ENCODE measurements at regions not wholly inside any gene's neighbourhood (a gene's known extent, or its start where the extent isn't known, plus 50 kb on each side); places are given as distances from the start of the nearest gene placed in this dataset.

DNA sequence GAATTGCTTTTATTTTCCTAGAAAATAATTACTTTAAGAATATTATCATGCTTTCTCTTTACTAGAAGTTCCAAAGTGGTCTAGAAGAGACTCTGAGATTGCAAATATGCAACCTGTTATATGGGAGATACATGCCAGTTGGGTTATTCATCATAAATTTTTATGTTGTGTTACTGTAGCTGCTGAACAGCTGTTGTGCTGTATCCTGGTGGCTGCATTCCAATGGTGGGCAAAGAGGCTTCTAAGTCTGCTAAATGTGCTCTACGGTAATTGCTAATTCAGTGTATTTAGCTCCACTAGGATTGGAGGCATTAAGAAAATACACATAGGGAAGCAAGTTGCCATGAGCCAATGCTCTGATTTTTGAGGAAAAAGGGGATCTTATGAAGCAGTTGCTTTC, 409.0 kb downstream of the TUSC7 start:
- TF ChIP-seq, protein P1, sequence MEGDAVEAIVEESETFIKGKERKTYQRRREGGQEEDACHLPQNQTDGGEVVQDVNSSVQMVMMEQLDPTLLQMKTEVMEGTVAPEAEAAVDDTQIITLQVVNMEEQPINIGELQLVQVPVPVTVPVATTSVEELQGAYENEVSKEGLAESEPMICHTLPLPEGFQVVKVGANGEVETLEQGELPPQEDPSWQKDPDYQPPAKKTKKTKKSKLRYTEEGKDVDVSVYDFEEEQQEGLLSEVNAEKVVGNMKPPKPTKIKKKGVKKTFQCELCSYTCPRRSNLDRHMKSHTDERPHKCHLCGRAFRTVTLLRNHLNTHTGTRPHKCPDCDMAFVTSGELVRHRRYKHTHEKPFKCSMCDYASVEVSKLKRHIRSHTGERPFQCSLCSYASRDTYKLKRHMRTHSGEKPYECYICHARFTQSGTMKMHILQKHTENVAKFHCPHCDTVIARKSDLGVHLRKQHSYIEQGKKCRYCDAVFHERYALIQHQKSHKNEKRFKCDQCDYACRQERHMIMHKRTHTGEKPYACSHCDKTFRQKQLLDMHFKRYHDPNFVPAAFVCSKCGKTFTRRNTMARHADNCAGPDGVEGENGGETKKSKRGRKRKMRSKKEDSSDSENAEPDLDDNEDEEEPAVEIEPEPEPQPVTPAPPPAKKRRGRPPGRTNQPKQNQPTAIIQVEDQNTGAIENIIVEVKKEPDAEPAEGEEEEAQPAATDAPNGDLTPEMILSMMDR (conservative IDR thresholded peaks at IDR 0.05; ENCODE audit: low read depth, low read length), result no peak
- no peak overlapping the region for H3K4me3 ChIP-seq (ENCODE audit: low read depth, low read length)
- no peak for DNase-seq (ENCODE audit: low read depth)

DNA sequence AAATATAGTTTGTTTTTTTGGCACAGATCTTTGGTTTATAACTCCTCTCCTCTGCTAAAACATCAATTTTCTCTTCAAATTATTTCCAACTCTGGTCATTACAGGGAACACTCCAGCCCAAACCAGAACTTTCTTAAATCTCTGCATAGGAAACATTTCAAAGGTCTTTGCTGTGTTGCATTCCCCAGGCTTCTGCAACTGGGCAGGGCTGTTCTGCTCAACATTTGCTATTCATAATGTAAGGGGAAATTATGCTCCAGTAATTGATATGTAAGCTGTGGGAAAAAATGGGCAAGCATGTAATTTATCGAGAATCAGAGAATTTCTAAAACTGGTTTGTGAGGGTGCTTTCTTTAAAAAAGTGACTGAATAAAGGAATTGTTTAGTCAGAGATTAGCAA, 410.4 kb downstream of the TUSC7 start:
- H3K4me3 ChIP-seq (ENCODE audit: low read depth, low read length), result no peak overlapping the region
- no peak for DNase-seq (ENCODE audit: low read depth)
- TF ChIP-seq, protein P1 (conservative IDR thresholded peaks at IDR 0.05; ENCODE audit: low read depth, low read length), result no peak

DNA sequence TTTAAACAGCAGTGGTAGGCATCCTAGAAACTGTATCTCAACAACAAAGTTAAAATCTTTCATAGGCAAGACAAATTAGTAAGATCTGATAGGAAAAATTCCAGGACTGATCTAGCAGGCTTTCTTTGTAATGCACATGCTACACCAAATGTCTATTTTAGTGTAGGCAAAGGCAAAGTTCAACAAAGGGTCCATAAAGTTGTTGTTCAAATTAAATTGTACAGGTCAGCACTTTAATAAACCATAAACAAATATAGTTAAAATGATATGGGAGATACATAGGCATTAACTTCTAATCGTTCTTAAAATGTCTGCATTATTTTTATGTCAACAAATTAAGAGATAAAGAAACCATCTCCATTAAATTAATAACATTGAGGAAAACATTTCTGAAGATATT, 413.0 kb downstream of the TUSC7 start:
- H3K4me3 ChIP-seq (ENCODE audit: low read depth, low read length), result no peak overlapping the region
- TF ChIP-seq, protein P1 (conservative IDR thresholded peaks at IDR 0.05; ENCODE audit: low read depth, low read length), result no peak
- DNase-seq (ENCODE audit: low read depth), result no peak

DNA sequence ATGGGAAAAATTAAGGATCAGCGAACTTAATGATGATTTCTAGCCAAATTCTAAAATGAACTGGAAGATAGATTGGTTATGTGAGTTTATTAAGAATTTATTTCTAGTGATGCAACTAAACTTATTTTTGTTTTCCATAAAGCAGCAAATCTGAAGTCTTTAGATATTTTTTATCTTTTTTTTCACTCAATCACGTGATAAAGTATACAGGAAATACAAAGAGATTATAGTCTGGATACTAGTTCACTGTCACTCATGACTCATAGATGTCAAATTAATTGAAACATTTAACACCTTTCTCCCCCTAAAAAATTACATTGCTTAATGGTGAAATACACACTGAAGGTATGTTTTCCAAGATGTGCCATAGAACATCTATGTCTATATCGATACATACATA, 416.9 kb downstream of the TUSC7 start:
- TF ChIP-seq, protein P1 (conservative IDR thresholded peaks at IDR 0.05; ENCODE audit: low read depth, low read length), result no peak
- H3K4me3 ChIP-seq (ENCODE audit: low read depth, low read length), result no peak overlapping the region
- DNase-seq (ENCODE audit: low read depth), result no peak

DNA sequence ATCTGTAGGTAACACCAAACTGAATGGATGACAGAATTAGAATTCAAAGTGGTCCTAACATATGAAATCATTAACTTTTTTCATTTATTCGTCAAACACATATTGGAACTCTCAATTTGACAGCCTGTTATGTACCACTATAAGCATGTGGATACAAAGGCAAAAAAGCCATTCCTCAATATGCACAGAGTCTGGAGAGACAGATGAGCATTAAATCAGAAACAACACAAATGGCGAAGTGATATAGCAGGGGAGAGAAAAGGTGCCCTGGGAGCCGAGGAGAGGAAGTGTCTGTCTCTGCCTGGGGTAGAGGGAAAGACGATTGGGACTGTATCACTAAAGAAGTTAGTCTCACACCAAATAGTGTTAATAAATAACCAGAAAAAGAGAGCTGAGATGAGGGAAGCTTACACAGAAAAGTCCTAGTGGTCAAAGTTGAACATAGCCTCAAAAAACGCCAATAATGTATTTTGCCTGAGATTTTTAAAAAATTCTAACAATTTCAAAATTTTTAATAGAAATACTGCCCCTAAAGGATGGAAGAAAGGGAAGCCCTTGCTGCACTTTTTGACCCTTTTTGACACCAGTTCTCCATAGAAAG, 417.5 kb downstream of the TUSC7 start:
- H3K4me3 ChIP-seq (ENCODE audit: low read depth, low read length), result no peak overlapping the region
- TF ChIP-seq, protein P1 (conservative IDR thresholded peaks at IDR 0.05; ENCODE audit: low read depth, low read length), result peak; percentile 48
- DNase-seq (ENCODE audit: low read depth), result no peak

DNA sequence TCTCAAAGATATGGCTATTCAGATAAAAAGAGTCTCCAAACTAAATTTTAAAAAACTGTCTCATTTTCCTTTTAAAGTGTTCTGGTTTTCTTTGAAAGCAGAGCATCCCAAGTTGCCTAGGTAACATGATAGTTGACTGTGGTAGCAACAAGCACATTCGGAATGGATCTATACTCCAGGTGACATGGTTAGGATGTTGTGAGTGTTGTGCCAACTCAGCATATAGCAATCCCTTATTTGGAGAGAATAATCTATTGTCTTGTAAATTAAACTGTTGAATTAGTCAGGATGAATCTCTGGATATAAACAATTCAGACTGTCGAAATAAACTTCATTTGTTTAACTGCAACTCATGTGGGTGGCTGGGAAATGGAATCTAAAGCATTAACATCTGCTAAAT, 418.6 kb downstream of the TUSC7 start:
- H3K4me3 ChIP-seq (ENCODE audit: low read depth, low read length), result no peak overlapping the region
- no peak for DNase-seq (ENCODE audit: low read depth)
- TF ChIP-seq, protein P1 (conservative IDR thresholded peaks at IDR 0.05; ENCODE audit: low read depth, low read length), result no peak

DNA sequence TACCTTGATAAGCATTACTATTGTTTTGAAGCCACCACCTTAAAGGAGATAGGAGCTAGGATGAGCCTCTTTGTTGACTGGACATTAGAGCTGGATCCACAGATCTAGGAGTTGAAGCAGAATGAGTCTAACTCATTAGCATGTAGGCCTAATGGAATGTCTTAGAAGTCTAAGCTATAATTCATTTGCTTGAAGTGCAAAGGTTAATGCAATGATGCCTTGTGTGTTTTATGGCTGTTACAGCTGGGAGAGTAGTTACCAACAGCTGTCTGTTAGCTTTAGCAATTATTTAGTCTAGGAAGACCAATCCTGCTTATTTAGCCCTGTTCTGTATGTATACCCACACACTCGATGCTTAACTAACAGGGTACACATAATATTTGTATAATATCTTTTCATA, 419.3 kb downstream of the TUSC7 start:
- TF ChIP-seq, protein P1 (conservative IDR thresholded peaks at IDR 0.05; ENCODE audit: low read depth, low read length), result no peak
- DNase-seq (ENCODE audit: low read depth), result no peak
- H3K4me3 ChIP-seq (ENCODE audit: low read depth, low read length), result no peak overlapping the region

Measured in epithelial cell of proximal tubule (primary cell).